ENCODE measurements at regions not wholly inside any gene's neighbourhood (a gene's known extent, or its start where the extent isn't known, plus 50 kb on each side); places are given as distances from the start of the nearest gene placed in this dataset.

- FAIRE-seq = no peak
- CTCF ChIA-PET = no interaction called here
Observed at GRCh38 chr6:135594000-135594399, 96.5 kb upstream of the AHI1 start.

GRCh38 chr6:135600086-135600702 lies 102.7 kb upstream of the AHI1 start:
- CTCF ChIA-PET = interaction anchor here (1.4 to 1.6 kb wide), 2 partner anchors 9 to 11 kb away, joined by 3 to 4 read pairs; no protein-coding TSS in a partner anchor
- Histone ChIP-seq H3K9me3 (no peaks in the 10 kb centered on the region), H3K4me1 (no peaks in the 10 kb centered on the region), H3K4me2 (no peak overlapping the region), H3K27ac (no peak overlapping the region), H3K4me3 (no peak overlapping the region)
- POLR2A ChIA-PET = no interaction called here
- 83% methylated on average over 5 of the region's 5 CpGs for WGBS (ENCODE audit: missing lambda C conversion rate)
- DNase-seq (ENCODE audit: low read depth in 1 of 2, low spot score in 1 of 2) (no peak), FAIRE-seq (no peak), ATAC-seq (no peak)
- TF ChIP-seq JUN (IDR thresholded peaks at IDR 0.05) = no peak
- TF ChIP-seq ZSCAN20 (CRISPR knock-in tag; IDR thresholded peaks at IDR 0.05) = no peak
- no peak for TF ChIP-seq EHMT2 (IDR thresholded peaks at IDR 0.05; ENCODE audit: low read depth)
- no peak for TF ChIP-seq NPAS2 (CRISPR knock-in tag; IDR thresholded peaks at IDR 0.05; ENCODE audit: borderline replicate concordance)
- TF ChIP-seq REST (IDR thresholded peaks at IDR 0.05) = no peak
- no peak for TF ChIP-seq MAZ (IDR thresholded peaks at IDR 0.05; ENCODE audit: borderline replicate concordance, low read depth, low read length)

More at GRCh38 chr6:135594000-135594399, 96.5 kb upstream of the AHI1 start:
- Histone ChIP-seq H3K9me3 (no peaks in the 10 kb centered on the region), H3K4me3 (no peak overlapping the region), H3K4me1 (no peaks in the 10 kb centered on the region), H3K4me2 (no peak overlapping the region), H3K27ac (no peak overlapping the region)
- DNase-seq (ENCODE audit: low read depth in 1 of 2, low spot score in 1 of 2) (no peak), ATAC-seq (no peak)
- POLR2A ChIA-PET = no interaction called here
- WGBS (ENCODE audit: missing lambda C conversion rate) = 96% methylated on average over 1 of the region's 1 CpG
- TF ChIP-seq TFCP2L1 (CRISPR knock-in tag; IDR thresholded peaks at IDR 0.05) (no peak), POLR2A (IDR thresholded peaks at IDR 0.05; ENCODE audit: low read length) (no peak), HOXB13 (CRISPR knock-in tag; IDR thresholded peaks at IDR 0.05; ENCODE audit: low read depth) (no peak), GATA3 (IDR thresholded peaks at IDR 0.05; ENCODE audit: borderline replicate concordance) (no peak), FOSB (CRISPR knock-in tag; IDR thresholded peaks at IDR 0.05) (no peak), ZC3H11A (IDR thresholded peaks at IDR 0.05) (no peak), BHLHE40 (IDR thresholded peaks at IDR 0.05; ENCODE audit: low read depth, low read length) (no peak), JUN (IDR thresholded peaks at IDR 0.05) (no peak)

DNA sequence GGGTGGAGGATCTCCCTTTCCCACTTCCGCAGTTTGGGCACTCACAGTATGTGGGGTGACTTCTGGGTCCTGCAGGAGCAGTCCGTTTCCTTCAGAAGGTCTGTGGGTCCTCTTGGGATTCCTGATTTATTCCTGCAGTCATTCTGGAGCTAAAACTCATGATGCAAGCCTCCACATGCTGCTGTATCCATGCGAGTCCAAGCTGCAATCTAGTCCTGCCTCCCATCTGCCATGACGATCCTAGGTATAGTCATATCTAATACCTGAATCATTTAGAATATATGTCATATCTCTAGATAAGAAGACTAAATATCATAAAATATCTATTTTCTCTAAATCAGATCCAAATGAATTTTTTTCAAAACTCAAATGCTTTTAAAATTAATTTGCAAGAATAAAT lies 103.4 kb upstream of the AHI1 start:
- ChIA-PET POLR2A (no interaction called here), CTCF (no interaction called here)
- H3K27ac ChIP-seq = no peak overlapping the region
- FAIRE-seq = no peak
- H3K9me3 ChIP-seq = no peaks in the 10 kb centered on the region
- TF ChIP-seq RFX5 (IDR thresholded peaks at IDR 0.05) = no peak
- no peak for TF ChIP-seq KDM5A (IDR thresholded peaks at IDR 0.05)
- no peak for TF ChIP-seq EHMT2 (IDR thresholded peaks at IDR 0.05; ENCODE audit: low read depth)
- TF ChIP-seq, protein P1, sequence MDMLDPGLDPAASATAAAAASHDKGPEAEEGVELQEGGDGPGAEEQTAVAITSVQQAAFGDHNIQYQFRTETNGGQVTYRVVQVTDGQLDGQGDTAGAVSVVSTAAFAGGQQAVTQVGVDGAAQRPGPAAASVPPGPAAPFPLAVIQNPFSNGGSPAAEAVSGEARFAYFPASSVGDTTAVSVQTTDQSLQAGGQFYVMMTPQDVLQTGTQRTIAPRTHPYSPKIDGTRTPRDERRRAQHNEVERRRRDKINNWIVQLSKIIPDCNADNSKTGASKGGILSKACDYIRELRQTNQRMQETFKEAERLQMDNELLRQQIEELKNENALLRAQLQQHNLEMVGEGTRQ (IDR thresholded peaks at IDR 0.05) = no peak
- no peak overlapping the region for H3K4me3 ChIP-seq
- no peak for ATAC-seq
- no peak overlapping the region for H3K4me2 ChIP-seq
- WGBS (ENCODE audit: missing lambda C conversion rate) = 98% methylated on average over 3 of the region's 4 CpGs
- DNase-seq (ENCODE audit: low read depth in 1 of 2, low spot score in 1 of 2) = no peak
- no peaks in the 10 kb centered on the region for H3K4me1 ChIP-seq

DNA sequence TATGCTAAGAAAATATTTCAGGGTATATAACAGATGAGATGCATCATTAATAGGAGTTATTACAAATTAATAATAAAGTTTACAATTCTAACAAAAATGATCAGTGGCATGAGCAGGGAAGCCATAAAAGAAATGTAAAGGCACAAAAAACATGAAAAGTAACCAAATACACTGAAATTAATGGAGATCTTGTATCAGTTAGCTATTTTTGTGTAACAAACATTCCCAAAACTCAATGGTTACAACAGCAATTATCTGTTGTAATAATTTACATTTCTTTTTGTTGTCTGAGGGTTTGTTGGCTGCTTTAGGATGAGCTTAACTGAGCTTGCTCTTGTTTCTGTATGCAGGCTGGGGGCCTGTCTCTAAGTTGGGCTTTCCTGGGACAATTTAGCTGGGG lies 104.3 kb upstream of the AHI1 start:
- no peak for FAIRE-seq
- CTCF ChIA-PET = no interaction called here
- TF ChIP-seq MYC (IDR thresholded peaks at IDR 0.05; ENCODE audit: borderline replicate concordance, low read length) = no peak
- TF ChIP-seq CHD2 (IDR thresholded peaks at IDR 0.05; ENCODE audit: low read length, partially characterized antibody) = no peak
- no peak for TF ChIP-seq CEBPB (IDR thresholded peaks at IDR 0.05)
- no peak for TF ChIP-seq BCL3 (IDR thresholded peaks at IDR 0.05)
- TF ChIP-seq CTCF (IDR thresholded peaks at IDR 0.05) = no peak
- TF ChIP-seq HMGXB4 (CRISPR knock-in tag; IDR thresholded peaks at IDR 0.05; ENCODE audit: borderline replicate concordance) = no peak
- no peak for TF ChIP-seq HOXB5 (CRISPR knock-in tag; IDR thresholded peaks at IDR 0.05)
- TF ChIP-seq FOSB (CRISPR knock-in tag; IDR thresholded peaks at IDR 0.05) = no peak

More for the DNA sequence above, 104.3 kb upstream of the AHI1 start:
- ATAC-seq (no peak), DNase-seq (ENCODE audit: low read depth in 1 of 2, low spot score in 1 of 2) (no peak)
- Histone ChIP-seq H3K4me1 (no peaks in the 10 kb centered on the region), H3K4me2 (no peak overlapping the region), H3K9me3 (no peaks in the 10 kb centered on the region), H3K4me3 (no peak overlapping the region), H3K27ac (no peak overlapping the region)
- POLR2A ChIA-PET = no interaction called here
